ENCODE measurements at regions not wholly inside any gene's neighbourhood (a gene's known extent, or its start where the extent isn't known, plus 50 kb on each side); places are given as distances from the start of the nearest gene placed in this dataset.
A peak's percentile ranks its signal among the peaks of the same experiment; 100 is the strongest.

DNA sequence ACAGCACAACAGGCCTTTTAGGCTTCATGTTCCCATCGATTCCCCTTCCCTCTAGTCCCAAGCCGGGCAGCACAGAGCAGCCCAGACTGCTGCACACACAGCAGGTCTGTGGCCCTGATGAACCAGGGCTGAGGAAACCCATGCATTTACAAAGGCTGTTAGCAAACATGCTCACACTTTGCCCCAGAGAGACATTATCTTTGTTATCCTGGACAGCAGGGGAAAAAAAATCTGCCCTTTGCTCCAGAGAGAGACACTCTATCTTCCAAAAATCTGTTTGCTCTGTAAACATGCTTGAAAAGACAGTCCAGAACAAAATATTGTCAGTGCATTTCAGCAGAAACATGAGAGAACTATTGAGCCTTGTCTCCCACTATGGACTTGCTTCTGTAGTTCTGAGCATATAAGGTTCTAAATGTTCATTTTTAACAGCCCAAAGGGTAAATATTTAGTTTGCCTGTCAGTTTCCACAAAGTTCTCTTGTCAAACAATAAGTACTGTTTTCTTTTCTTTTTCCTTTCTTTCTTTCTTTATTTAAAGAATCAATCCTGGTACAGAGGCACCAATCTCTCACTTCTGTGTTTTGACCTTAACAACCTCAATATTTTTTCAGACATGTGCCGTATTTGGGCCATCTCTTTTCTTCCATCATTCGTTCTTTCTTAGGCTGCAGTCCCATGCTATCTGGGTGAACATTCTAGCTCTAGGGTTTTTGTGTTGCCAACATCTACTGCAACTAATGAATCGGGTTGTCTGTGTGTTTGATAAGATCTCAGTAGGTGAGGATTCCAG lies 468.0 kb downstream of the EPM2A start (continued):
- TF ChIP-seq, protein P1, sequence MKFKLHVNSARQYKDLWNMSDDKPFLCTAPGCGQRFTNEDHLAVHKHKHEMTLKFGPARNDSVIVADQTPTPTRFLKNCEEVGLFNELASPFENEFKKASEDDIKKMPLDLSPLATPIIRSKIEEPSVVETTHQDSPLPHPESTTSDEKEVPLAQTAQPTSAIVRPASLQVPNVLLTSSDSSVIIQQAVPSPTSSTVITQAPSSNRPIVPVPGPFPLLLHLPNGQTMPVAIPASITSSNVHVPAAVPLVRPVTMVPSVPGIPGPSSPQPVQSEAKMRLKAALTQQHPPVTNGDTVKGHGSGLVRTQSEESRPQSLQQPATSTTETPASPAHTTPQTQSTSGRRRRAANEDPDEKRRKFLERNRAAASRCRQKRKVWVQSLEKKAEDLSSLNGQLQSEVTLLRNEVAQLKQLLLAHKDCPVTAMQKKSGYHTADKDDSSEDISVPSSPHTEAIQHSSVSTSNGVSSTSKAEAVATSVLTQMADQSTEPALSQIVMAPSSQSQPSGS (CRISPR knock-in tag; IDR thresholded peaks at IDR 0.05): peak; percentile 94
- TF ChIP-seq SMAD9 (CRISPR knock-in tag; IDR thresholded peaks at IDR 0.05): no peak
- peak; percentile 84 for TF ChIP-seq ZNF589 (CRISPR knock-in tag; conservative IDR thresholded peaks at IDR 0.05)
- peak; percentile 83 for TF ChIP-seq ZBTB33 (CRISPR knock-in tag; IDR thresholded peaks at IDR 0.05)
- TF ChIP-seq, protein P2, sequence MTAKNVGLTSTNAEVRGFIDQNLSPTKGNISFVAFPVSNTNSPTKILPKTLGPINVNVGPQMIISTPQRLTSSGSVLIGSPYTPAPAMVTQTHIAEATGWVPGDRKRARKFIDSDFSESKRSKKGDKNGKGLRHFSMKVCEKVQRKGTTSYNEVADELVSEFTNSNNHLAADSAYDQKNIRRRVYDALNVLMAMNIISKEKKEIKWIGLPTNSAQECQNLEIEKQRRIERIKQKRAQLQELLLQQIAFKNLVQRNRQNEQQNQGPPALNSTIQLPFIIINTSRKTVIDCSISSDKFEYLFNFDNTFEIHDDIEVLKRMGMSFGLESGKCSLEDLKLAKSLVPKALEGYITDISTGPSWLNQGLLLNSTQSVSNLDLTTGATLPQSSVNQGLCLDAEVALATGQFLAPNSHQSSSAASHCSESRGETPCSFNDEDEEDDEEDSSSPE (CRISPR knock-in tag; IDR thresholded peaks at IDR 0.05): no peak; the same call in 1 of the 2 replicates
- peak; percentile 44 for TF ChIP-seq CCAR2 (optimal IDR thresholded peaks at IDR 0.05; ENCODE audit: low read depth, low read length)
- TF ChIP-seq THRA (CRISPR knock-in tag; IDR thresholded peaks at IDR 0.05; ENCODE audit: borderline replicate concordance): peak; percentile 95
- TF ChIP-seq HNRNPLL (IDR thresholded peaks at IDR 0.05; ENCODE audit: low read depth, low read length, poor library complexity, severe bottlenecking): no peak
- TF ChIP-seq ZFAT (CRISPR knock-in tag; conservative IDR thresholded peaks at IDR 0.05): no peak
- TF ChIP-seq HCFC1 (IDR thresholded peaks at IDR 0.05; ENCODE audit: low read depth, low read length): no peak
- peak; percentile 95 for TF ChIP-seq PITX1 (CRISPR knock-in tag; IDR thresholded peaks at IDR 0.05)
- no peak for TF ChIP-seq ZNF354B (CRISPR knock-in tag; IDR thresholded peaks at IDR 0.05)
- TF ChIP-seq NONO (IDR thresholded peaks at IDR 0.05): no peak
- peak; percentile 98 for TF ChIP-seq NONO (CRISPR knock-in tag; conservative IDR thresholded peaks at IDR 0.05)
- peak; percentile 100 for TF ChIP-seq ISL2 (CRISPR knock-in tag; IDR thresholded peaks at IDR 0.05)
- TF ChIP-seq ZNF350 (CRISPR knock-in tag; IDR thresholded peaks at IDR 0.05; ENCODE audit: borderline replicate concordance, low read depth): peak; percentile 94
- TF ChIP-seq SYNCRIP (IDR thresholded peaks at IDR 0.05; ENCODE audit: insufficient read depth, low read depth, low read length): no peak
- TF ChIP-seq KLF15 (CRISPR knock-in tag; IDR thresholded peaks at IDR 0.05; ENCODE audit: borderline replicate concordance): no peak
- TF ChIP-seq, protein P3, sequence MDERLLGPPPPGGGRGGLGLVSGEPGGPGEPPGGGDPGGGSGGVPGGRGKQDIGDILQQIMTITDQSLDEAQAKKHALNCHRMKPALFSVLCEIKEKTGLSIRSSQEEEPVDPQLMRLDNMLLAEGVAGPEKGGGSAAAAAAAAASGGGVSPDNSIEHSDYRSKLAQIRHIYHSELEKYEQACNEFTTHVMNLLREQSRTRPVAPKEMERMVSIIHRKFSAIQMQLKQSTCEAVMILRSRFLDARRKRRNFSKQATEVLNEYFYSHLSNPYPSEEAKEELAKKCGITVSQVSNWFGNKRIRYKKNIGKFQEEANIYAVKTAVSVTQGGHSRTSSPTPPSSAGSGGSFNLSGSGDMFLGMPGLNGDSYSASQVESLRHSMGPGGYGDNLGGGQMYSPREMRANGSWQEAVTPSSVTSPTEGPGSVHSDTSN (CRISPR knock-in tag; IDR thresholded peaks at IDR 0.05): peak; percentile 47; the same call in 1 of the 2 replicates
- peak; percentile 93 for TF ChIP-seq ZSCAN29 (CRISPR knock-in tag; conservative IDR thresholded peaks at IDR 0.05)
- peak; percentile 91 for TF ChIP-seq FOXP1 (IDR thresholded peaks at IDR 0.05)
- peak; percentile 97 for TF ChIP-seq FOXP1 (CRISPR knock-in tag; IDR thresholded peaks at IDR 0.05)
- TF ChIP-seq TEAD2 (CRISPR knock-in tag; IDR thresholded peaks at IDR 0.05): no peak
- peak; percentile 96 for TF ChIP-seq POGZ (CRISPR knock-in tag; IDR thresholded peaks at IDR 0.05)

Data from HepG2 (cell line).